ENCODE measurements at regions not wholly inside any gene's neighbourhood (a gene's known extent, or its start where the extent isn't known, plus 50 kb on each side); places are given as distances from the start of the nearest gene placed in this dataset.

DNA sequence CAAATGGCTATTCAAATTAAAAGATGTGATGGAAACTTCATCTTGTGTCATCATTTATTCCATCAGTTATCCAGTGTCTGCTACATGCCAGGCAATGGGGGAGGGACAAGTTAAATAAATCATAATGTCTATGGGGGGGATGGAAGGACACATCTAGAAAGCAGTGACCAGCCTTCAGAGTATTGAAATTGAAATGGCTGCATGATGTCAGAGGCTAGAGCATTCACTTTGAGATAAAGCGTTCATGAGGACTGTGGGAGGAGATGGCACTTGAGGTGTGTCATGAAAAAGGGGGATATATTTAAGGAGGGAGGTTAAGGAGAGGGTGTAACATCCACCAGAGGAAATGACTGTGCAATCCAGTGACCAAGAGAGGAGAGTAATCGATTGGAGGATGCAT, 50.6 kb downstream of the SLIT2 start:
- no peaks in the 10 kb centered on the region for H3K4me1 ChIP-seq (ENCODE audit: insufficient read depth, low read length)
- POLR2A ChIA-PET: no interaction called here
- no peaks in the 10 kb centered on the region for H3K27me3 ChIP-seq (ENCODE audit: insufficient read depth, low read length, poor library complexity, severe bottlenecking)
- no peak overlapping the region for H3K27ac ChIP-seq (ENCODE audit: low read depth, low read length)
- H3K9me3 ChIP-seq (ENCODE audit: low read length): no peaks in the 10 kb centered on the region
- no peaks in the 10 kb centered on the region for H3K36me3 Mint-ChIP-seq
- no peaks in the 10 kb centered on the region for H3K27me3 Mint-ChIP-seq
- H3K9me3 Mint-ChIP-seq: peaks cover 0 to 10% (median 6%) of the 10 kb centered on the region in 5 donors
- no peaks in the 10 kb centered on the region for H3K36me3 ChIP-seq (ENCODE audit: insufficient read depth, low read length)
- DNase-seq: no peak
- CTCF ChIA-PET: no interaction called here
- H3K4me3 Mint-ChIP-seq: no peak overlapping the region
- H3K27ac Mint-ChIP-seq: no peak overlapping the region
- no peaks in the 10 kb centered on the region for H3K4me1 Mint-ChIP-seq
- H3K4me3 ChIP-seq (ENCODE audit: low read length): no peak overlapping the region

DNA sequence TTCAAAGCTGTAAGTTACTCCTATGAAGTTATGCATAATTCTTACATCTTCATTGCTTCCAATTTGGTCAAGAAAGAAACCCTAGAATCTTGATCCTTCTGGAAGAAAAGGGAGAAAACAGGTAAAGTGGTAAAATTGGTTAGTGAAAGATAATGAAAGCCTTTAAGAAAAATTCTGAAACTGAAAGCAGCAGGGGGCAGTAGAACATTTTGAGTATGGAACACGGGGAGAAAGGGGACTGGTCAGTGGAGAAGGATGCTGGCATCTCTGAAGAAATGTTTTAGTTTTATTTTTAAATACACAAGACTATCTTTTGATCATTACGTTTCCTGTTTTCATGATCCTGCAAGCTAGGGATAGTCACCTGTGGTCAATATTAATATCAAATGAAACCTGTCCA, 54.3 kb downstream of the SLIT2 start:
- no peak overlapping the region for H3K27ac ChIP-seq (ENCODE audit: low read depth, low read length)
- peaks cover 3 to 8% (median 6%) of the 10 kb centered on the region in 5 donors for H3K9me3 Mint-ChIP-seq
- no peaks in the 10 kb centered on the region for H3K9me3 ChIP-seq (ENCODE audit: low read length)
- no peaks in the 10 kb centered on the region for H3K36me3 ChIP-seq (ENCODE audit: insufficient read depth, low read length)
- H3K36me3 Mint-ChIP-seq: no peaks in the 10 kb centered on the region
- no peaks in the 10 kb centered on the region for H3K27me3 Mint-ChIP-seq
- H3K4me3 ChIP-seq (ENCODE audit: low read length): no peak overlapping the region
- H3K27me3 ChIP-seq (ENCODE audit: insufficient read depth, low read length, poor library complexity, severe bottlenecking): no peaks in the 10 kb centered on the region
- CTCF ChIA-PET: no interaction called here
- H3K4me1 ChIP-seq (ENCODE audit: insufficient read depth, low read length): no peaks in the 10 kb centered on the region
- DNase-seq: no peak
- no peak overlapping the region for H3K27ac Mint-ChIP-seq
- H3K4me3 Mint-ChIP-seq: no peak overlapping the region
- POLR2A ChIA-PET: no interaction called here
- H3K4me1 Mint-ChIP-seq: no peaks in the 10 kb centered on the region

DNA sequence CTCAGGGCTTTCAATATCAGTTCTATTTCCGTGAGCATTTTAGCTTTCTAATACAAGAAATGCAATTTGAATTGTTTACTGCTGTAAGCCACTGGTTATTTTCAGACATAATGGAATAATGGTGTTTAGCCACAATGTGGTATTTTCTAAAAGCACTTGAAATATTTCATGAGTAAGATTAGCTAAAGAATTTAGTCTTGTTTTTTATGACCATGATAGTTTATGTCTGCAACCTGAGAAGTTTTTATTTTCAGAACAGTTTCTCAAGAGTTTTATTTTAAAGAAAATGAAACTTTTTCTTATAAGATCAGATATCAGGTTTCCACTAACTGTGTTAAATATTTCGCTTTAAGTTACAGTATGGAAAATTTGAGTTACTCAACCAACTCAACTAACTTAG, 60.2 kb downstream of the SLIT2 start:
- no peaks in the 10 kb centered on the region for H3K4me1 Mint-ChIP-seq
- no peak overlapping the region for H3K27ac ChIP-seq (ENCODE audit: low read depth, low read length)
- H3K4me3 Mint-ChIP-seq: no peak overlapping the region
- CTCF ChIA-PET: no interaction called here
- POLR2A ChIA-PET: no interaction called here
- no peak overlapping the region for H3K27ac Mint-ChIP-seq
- H3K4me3 ChIP-seq (ENCODE audit: low read length): no peak overlapping the region
- H3K9me3 Mint-ChIP-seq: peaks cover 0 to 8% (median 4%) of the 10 kb centered on the region in 5 donors
- H3K4me1 ChIP-seq (ENCODE audit: insufficient read depth, low read length): no peaks in the 10 kb centered on the region
- H3K27me3 Mint-ChIP-seq: no peaks in the 10 kb centered on the region
- H3K36me3 ChIP-seq (ENCODE audit: insufficient read depth, low read length): no peaks in the 10 kb centered on the region
- H3K27me3 ChIP-seq (ENCODE audit: insufficient read depth, low read length, poor library complexity, severe bottlenecking): no peaks in the 10 kb centered on the region
- H3K9me3 ChIP-seq (ENCODE audit: low read length): no peaks in the 10 kb centered on the region
- no peaks in the 10 kb centered on the region for H3K36me3 Mint-ChIP-seq
- no peak for DNase-seq

DNA sequence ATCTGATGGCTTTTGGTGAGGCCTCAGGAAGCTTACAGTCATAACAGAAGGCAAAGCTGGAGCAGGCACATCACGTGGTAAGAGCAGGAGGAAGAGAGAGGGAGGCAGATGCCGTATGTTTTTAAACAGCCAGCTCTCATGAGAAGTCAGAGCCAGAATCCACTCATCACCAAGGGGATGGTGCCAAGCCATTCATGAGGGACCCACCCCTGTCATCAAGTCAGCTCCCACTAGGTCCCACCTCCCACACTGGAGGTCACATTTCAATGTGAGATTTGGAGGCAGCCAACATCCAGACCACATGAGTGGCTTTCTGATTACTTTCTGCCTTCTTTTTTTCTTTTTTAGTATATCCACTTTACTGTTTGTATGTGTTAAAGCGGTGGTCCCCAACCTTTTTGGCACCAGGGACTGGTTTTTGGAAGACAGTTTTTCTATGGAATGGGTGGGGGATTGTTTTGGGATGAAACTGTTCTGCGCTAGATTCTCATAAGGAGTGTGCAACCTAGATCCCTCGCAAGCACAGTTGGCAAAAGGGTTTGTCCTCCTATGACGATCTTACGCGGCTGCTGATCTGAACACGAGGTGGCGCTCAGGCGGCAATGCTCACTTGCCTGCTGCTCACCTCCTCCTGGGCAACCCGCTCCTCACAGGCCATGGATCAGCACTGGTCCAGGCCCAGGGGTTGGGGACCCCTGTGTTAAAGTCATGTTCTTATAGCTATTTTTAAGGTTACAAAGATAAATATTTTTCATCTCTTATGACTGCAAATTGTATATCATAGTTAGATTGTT, 61.7 kb downstream of the SLIT2 start:
- Mint-ChIP-seq H3K4me1 (no peaks in the 10 kb centered on the region), H3K27me3 (no peaks in the 10 kb centered on the region), H3K36me3 (no peaks in the 10 kb centered on the region), H3K9me3 (peaks cover 0 to 8% (median 4%) of the 10 kb centered on the region in 5 donors), H3K27ac (no peak overlapping the region), H3K4me3 (no peak overlapping the region)
- no peak for DNase-seq
- Histone ChIP-seq H3K27me3 (ENCODE audit: insufficient read depth, low read length, poor library complexity, severe bottlenecking) (no peaks in the 10 kb centered on the region), H3K4me1 (ENCODE audit: insufficient read depth, low read length) (no peaks in the 10 kb centered on the region), H3K27ac (ENCODE audit: low read depth, low read length) (no peak overlapping the region), H3K9me3 (ENCODE audit: low read length) (no peaks in the 10 kb centered on the region), H3K4me3 (ENCODE audit: low read length) (no peak overlapping the region), H3K36me3 (ENCODE audit: insufficient read depth, low read length) (no peaks in the 10 kb centered on the region)
- ChIA-PET CTCF (no interaction called here), POLR2A (no interaction called here)

DNA sequence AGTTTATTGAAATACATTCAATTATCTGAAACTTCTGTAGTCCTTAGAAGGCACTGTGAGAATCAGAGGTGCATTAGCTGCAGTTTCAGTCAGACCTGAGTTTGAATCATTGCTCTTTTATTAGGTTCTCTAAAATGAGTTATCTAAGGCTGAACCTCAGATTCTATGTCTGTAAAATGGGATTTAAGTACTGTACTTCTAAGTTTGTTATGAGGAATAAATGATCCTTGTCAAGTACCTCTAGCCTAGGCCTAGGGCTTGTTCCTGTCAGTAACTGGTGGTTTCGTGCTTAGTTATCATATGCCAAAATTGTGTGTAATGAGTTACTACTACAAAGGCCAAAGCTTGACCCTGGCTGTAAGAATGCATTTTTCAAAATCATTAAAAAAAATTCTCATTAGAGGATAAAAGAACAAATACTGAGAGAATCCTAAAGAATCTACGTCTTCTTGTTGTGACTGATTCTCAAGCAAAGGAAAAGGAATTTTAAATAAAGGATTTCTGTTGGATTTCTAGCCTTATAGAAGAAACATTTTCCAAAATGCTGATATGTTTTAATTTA, 65.8 kb downstream of the SLIT2 start:
- Mint-ChIP-seq H3K27me3 (no peaks in the 10 kb centered on the region), H3K4me3 (no peak overlapping the region), H3K9me3 (peaks cover 0 to 14% (median 2%) of the 10 kb centered on the region in 5 donors), H3K36me3 (no peaks in the 10 kb centered on the region), H3K27ac (no peak overlapping the region), H3K4me1 (no peaks in the 10 kb centered on the region)
- no peak for DNase-seq
- ChIA-PET CTCF (no interaction called here), POLR2A (no interaction called here)
- no peaks in the 10 kb centered on the region for H3K36me3 ChIP-seq (ENCODE audit: insufficient read depth, low read length)
- no peaks in the 10 kb centered on the region for H3K4me1 ChIP-seq (ENCODE audit: insufficient read depth, low read length)
- H3K9me3 ChIP-seq (ENCODE audit: low read length): no peaks in the 10 kb centered on the region
- H3K27ac ChIP-seq (ENCODE audit: low read depth, low read length): no peak overlapping the region
- no peak overlapping the region for H3K4me3 ChIP-seq (ENCODE audit: low read length)
- no peaks in the 10 kb centered on the region for H3K27me3 ChIP-seq (ENCODE audit: insufficient read depth, low read length, poor library complexity, severe bottlenecking)

DNA sequence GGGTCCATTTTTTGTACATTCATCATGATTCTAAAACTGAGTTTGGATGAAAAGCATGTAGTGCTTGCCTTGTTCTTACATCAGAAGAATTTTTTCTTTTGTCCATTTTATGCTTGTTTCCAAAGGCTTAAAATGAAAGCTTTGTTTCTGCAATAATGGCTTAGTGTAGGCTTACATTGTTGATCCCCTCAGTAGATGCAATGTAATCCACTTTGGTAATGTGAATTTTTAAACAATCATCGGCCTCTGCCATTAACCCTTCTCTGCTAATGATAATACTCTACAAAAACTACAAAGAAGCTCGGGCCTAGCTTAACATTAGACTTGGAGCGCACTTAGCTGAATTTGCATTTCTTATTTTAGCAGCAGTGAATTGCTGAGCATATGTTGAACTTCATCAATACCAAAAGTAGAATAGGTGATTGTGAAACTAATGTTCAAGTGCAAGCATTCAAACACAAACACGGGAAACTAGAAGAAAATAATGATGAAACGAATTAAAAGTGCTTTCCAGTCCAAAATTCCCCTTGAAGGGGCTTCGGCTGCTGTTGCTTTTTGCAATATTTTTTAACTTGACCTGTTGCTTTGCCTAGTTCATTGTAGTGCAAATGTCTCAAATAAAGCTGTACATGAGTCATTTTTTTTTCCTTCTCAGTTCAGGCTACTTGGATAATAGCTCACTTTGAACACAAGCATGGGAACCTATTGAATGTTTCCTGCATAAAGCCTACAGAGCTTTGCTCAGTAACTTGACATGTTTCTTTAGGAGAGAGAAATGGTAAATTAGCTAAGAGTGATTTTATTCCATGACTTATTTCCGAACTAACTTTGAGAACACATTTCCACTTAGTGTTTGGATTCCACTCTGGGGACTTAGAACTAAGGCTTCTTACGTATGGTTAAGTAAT, 66.5 kb downstream of the SLIT2 start:
- H3K9me3 Mint-ChIP-seq: peaks cover 0 to 14% (median 2%) of the 10 kb centered on the region in 5 donors
- POLR2A ChIA-PET: no interaction called here
- no peaks in the 10 kb centered on the region for H3K27me3 ChIP-seq (ENCODE audit: insufficient read depth, low read length, poor library complexity, severe bottlenecking)
- no peaks in the 10 kb centered on the region for H3K36me3 ChIP-seq (ENCODE audit: insufficient read depth, low read length)
- CTCF ChIA-PET: no interaction called here
- H3K4me1 ChIP-seq (ENCODE audit: insufficient read depth, low read length): no peaks in the 10 kb centered on the region
- H3K27ac Mint-ChIP-seq: no peak overlapping the region
- H3K36me3 Mint-ChIP-seq: no peaks in the 10 kb centered on the region
- no peak for DNase-seq
- no peaks in the 10 kb centered on the region for H3K27me3 Mint-ChIP-seq
- H3K9me3 ChIP-seq (ENCODE audit: low read length): no peaks in the 10 kb centered on the region
- no peak overlapping the region for H3K4me3 Mint-ChIP-seq
- no peak overlapping the region for H3K4me3 ChIP-seq (ENCODE audit: low read length)
- no peaks in the 10 kb centered on the region for H3K4me1 Mint-ChIP-seq
- H3K27ac ChIP-seq (ENCODE audit: low read depth, low read length): no peak overlapping the region

DNA sequence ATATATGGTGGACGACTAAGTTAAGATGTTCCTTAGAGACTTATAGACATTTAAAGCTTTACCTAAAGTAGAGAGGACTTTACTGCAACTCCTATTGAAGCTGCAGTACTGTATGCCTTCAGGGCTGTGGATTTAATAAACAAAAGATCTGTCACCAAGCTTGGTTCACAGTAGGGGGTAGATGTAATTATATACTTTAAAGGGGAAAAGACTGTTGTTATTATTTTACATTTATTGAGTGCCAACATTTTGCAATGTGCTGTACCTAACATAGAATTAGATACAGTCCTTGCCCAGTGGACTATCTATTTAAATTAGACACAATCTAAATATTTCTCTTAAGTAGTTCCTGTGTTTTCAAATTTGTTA, 67.2 kb downstream of the SLIT2 start:
- Mint-ChIP-seq H3K9me3 (peaks cover 0 to 14% (median 2%) of the 10 kb centered on the region in 5 donors), H3K27ac (no peak overlapping the region), H3K4me3 (no peak overlapping the region), H3K27me3 (no peaks in the 10 kb centered on the region), H3K36me3 (no peaks in the 10 kb centered on the region), H3K4me1 (no peaks in the 10 kb centered on the region)
- no peaks in the 10 kb centered on the region for H3K36me3 ChIP-seq (ENCODE audit: insufficient read depth, low read length)
- no peak overlapping the region for H3K4me3 ChIP-seq (ENCODE audit: low read length)
- no peak overlapping the region for H3K27ac ChIP-seq (ENCODE audit: low read depth, low read length)
- no peaks in the 10 kb centered on the region for H3K27me3 ChIP-seq (ENCODE audit: insufficient read depth, low read length, poor library complexity, severe bottlenecking)
- CTCF ChIA-PET: no interaction called here
- no peaks in the 10 kb centered on the region for H3K4me1 ChIP-seq (ENCODE audit: insufficient read depth, low read length)
- no peaks in the 10 kb centered on the region for H3K9me3 ChIP-seq (ENCODE audit: low read length)
- POLR2A ChIA-PET: no interaction called here
- no peak for DNase-seq

DNA sequence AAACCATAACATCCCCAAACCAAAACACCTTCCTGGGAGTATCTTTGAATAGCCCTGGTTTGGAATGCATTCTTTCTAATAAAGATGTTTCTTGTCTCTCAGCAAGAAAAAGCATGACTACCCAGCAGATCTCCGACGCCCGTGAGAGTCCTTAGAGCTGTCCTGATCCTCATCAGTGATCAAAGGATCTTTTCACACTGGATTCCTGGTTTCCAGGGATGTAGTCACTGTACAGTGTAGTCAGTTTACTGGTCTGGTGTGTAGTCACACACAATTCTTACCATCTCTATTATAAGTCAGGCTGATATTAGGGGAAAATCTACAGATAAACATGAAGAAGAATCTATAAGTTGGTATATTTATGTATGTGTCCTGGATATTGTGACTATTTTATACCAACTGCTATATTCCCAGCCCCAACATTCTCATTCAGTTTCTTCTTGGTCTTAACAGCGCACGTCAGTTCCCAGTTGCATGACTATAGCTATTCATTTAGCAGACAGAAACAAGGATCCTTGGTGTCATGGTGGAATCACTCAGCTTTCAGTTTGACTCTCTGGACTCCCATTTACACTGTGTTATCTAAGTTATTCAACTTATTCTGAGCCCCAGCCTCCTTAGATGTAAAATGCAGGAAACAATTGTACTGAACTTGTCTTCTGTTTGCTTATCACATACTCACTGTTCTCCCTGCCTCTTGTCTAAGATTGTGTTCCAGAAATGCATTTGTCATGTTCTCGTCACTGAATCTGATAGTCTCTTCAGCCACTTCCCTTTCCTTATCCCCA, 68.3 kb downstream of the SLIT2 start:
- Mint-ChIP-seq H3K9me3 (peaks cover 0 to 14% (median 3%) of the 10 kb centered on the region in 5 donors), H3K27ac (no peak overlapping the region), H3K4me1 (no peaks in the 10 kb centered on the region), H3K4me3 (no peak overlapping the region), H3K27me3 (no peaks in the 10 kb centered on the region), H3K36me3 (no peaks in the 10 kb centered on the region)
- no peaks in the 10 kb centered on the region for H3K4me1 ChIP-seq (ENCODE audit: insufficient read depth, low read length)
- DNase-seq: no peak
- H3K27ac ChIP-seq (ENCODE audit: low read depth, low read length): no peak overlapping the region
- CTCF ChIA-PET: no interaction called here
- H3K36me3 ChIP-seq (ENCODE audit: insufficient read depth, low read length): no peaks in the 10 kb centered on the region
- no peaks in the 10 kb centered on the region for H3K9me3 ChIP-seq (ENCODE audit: low read length)
- H3K27me3 ChIP-seq (ENCODE audit: insufficient read depth, low read length, poor library complexity, severe bottlenecking): no peaks in the 10 kb centered on the region
- no peak overlapping the region for H3K4me3 ChIP-seq (ENCODE audit: low read length)
- POLR2A ChIA-PET: no interaction called here

All from CD8-positive, alpha-beta memory T cell (primary cell).